Hematopoietic multipotent progenitor cell treated with erythropoietin and hydrocortisone succinate and interleukin-3 and kit ligand, for 8 days (in vitro differentiated cells): ENCODE measurements at regions not wholly inside any gene's neighbourhood (a gene's known extent, or its start where the extent isn't known, plus 50 kb on each side); places are given as distances from the start of the nearest gene placed in this dataset.

Experiments
- DNase-seq: peaks from one replicate; pipeline ENCODE4 v3.0.0-alpha.2; 2015

DNA sequence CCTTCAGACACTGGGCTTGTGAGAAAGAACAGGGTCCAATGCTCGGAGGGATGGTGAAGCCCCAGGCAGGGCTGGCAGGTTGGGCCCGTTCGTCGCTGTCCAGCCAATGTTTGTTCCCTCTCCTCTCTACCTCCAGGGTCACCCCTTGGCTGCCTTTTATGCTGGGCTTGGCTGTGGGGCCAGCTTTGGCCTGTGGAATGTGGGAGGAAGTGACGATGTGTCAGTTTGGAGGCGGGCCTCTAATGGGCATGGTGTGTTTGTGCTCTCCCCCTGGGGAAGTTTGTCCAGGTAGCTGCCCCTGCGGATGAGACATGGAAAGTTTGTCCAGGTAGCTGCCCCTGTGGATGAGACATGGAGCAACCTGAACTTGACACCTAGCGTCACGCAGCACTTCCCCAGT, 236.7 kb downstream of the GLRX3 start:
- DNase-seq = no peak

DNA sequence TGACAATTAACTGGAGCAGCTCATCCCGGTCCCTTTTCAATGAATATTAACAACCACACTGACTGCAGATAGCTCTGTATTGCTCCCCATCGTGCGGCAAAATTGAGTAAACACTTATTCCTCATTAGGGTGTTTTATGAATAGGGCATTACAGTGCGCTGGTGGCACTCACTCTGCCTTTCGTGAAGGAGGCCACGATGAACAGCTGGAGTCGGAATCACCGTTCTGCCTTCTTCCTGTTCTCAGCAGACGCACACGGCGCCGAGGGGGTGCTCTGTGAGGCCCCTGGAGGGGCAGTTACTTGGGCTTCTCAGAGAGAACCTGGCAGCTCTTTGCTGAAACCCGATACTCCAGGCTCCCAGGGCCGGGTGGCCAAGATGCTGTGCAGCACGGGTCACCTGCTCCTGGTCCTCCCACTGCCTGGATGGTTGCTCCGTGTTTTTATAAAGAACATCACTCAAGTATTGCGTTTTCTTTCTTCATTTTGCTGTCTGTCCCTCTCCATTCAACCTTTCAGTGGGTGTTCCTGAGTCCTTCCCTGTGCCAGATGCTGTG, 241.9 kb downstream of the GLRX3 start:
- no peak for DNase-seq

- DNase-seq = no peak
These were observed 242.6 kb downstream of the GLRX3 start for GRCh38 chr10:130378556-130379400.

DNA sequence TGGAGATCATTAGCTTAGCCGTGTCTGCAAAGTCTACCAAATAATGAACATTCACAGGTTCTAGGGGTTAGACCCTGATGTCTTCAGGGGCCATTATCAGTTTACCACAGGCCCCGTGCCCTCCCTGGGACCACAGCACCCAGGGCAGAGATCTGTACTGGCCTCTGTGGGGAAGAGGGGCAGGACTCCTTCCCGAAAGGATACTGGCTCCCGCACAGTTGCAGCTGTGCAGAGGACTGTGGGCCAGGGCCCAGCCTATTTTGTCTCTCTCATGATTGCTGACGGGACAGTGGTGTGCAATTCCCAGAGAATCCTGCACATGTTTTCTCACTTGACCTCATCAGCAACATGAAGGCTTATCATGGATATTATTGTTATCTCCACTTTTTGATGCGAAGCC, 243.9 kb downstream of the GLRX3 start:
- no peak for DNase-seq

DNA sequence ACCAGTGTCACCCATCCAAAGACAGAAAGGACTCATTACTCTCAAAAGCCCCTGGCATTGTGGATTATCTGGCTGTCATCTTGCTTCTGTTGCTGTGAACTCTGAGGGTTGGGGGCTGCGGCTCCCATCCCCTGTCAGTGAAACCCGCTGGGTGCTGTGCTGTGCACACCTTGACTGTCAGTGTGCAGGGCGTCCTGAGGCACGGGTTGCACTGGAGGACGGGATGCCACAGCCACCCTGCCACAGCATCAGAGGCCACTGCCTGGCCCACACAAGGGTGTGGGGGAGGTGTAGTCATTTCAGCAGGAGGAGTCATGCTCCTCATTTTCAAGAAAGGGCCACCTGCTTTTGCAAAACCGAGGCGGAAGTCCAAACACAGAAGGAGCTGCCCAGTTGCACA, 245.8 kb downstream of the GLRX3 start:
- no peak for DNase-seq

- DNase-seq = no peak
These were observed 251.9 kb downstream of the GLRX3 start for GRCh38 chr10:130387936-130388580.

DNA sequence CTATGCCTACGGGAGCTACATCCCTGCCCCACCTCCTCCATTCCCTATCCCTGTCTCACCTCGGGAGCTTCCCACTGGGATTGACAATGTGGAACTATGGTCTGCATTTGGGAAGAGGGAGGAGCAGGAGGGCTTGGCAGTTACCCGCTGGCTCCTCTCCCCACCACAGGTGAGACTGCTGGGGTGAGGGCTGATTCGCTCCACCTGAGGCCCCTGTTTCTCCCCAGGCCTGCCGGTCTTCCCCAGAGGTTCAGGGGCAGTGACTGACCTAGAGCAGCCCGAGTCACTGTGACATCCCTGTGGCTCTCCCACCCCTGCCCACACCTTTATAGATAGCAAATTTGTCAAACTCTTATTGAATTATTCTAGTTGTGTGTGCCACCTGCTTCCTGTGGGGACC, 252.6 kb downstream of the GLRX3 start:
- no peak for DNase-seq

- no peak for DNase-seq
These were observed 253.7 kb downstream of the GLRX3 start for GRCh38 chr10:130389906-130390305.

GRCh38 chr10:130392031-130392430, 255.8 kb downstream of the GLRX3 start:
- no peak for DNase-seq

GRCh38 chr10:130393342-130393741, 257.2 kb downstream of the GLRX3 start:
- DNase-seq = no peak

GRCh38 chr10:130394832-130395231, 258.6 kb downstream of the GLRX3 start:
- DNase-seq = no peak

DNA sequence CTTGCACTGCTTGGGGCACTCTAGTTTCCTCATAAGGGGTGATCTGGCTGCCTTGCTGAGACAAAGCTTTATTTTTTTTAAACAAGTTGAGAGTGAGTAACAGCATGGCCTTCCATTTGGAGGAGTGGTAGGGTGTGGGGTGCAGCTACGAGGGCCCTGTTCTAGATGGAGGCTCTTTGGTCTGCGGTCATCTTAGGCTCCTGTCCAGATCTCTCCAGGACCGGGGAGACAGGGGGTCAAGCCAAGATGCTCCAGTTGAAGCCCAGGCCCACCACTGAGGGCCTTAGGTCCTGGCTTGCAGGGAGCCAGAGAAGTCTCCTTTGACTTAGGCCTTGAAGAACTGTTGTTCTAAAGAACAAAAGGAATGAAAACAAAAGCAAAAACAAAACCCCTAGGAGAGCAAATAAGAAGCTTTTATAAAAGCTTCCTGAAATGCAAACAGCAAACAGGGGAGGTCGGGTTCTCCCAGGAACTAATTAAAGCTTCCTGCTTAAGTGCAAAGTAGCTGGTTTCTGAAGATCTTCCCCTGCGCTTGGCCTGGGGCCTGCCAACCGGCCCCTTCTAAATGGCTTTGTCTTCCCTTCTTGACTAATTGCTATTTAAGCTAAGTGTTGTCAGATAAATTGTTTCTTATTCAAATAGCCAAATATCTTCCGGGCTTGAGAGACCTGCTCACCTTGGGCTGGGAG, 259.2 kb downstream of the GLRX3 start:
- DNase-seq = no peak

GRCh38 chr10:130396044-130396443, 259.9 kb downstream of the GLRX3 start:
- DNase-seq = no peak

GRCh38 chr10:130398090-130398994, 262.2 kb downstream of the GLRX3 start:
- DNase-seq = no peak

DNA sequence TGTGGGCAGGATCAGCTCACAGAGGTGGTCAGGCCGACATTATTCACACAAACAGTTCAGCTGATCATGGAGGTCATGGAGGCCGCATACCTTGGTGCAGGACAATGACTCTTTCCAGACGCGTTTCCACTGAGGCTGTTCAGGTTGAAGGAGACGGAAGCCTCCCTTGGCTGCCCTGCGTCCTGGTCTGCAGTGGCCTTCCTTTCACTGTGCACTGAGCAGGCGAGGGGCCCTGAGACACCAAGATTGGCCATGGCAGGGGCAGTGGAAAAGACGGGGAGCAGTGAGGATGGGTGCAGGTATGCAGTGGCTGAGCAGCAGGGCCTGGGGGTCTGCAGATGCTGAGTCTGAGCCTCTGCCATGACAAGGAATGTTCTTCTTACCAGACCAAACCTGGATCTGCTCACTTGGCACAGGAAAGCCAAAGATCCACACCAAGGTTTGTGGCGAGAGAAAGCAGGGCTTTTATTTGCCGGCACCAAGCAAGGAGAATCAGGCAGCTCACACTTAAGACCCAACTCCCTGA, 263.3 kb downstream of the GLRX3 start:
- no peak for DNase-seq

- no peak for DNase-seq
These were observed 264.7 kb downstream of the GLRX3 start for GRCh38 chr10:130400890-130401289.

DNA sequence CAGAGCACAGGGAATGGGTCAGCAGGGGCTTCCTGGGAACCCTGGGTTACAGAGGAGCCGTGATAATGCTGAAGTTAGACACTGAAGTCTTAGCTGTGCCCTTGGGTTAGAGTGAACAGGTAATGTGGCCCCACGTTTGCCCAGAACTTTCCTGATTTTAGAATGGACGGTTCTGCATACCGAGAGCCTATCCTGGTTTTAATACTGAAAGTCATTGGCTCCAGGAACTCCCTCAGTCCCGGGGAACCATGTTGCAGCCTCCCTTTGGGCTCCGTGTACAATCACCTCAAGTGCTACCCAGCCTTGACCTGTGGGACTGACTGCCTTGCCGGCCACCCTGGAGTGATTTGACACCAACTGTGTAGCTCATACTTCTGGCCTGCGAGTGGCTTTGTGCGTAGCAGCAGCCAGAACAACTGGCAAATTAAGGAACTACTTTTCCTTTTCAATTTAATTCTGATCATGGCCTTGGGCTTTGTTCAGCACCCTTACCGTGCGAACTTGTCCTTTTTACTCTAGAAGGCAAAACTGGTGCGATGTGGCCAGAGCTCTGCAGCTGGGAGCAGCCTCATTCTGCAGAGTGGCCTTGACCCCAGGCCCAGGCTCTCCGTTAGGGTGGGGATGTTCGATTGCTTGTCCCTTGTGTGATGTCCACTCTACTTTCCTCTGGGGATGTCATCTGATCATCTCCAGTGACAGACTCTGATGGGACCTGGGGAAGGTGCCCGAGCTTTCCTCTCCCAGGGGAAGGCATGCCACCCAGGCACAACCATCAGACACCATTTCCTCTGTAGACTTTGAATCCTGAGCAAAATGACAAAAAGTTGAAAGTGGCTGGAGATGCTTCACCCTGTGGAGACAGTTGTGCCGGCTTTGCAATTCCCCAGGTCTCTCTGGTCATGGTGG, 265.9 kb downstream of the GLRX3 start:
- no peak for DNase-seq

DNA sequence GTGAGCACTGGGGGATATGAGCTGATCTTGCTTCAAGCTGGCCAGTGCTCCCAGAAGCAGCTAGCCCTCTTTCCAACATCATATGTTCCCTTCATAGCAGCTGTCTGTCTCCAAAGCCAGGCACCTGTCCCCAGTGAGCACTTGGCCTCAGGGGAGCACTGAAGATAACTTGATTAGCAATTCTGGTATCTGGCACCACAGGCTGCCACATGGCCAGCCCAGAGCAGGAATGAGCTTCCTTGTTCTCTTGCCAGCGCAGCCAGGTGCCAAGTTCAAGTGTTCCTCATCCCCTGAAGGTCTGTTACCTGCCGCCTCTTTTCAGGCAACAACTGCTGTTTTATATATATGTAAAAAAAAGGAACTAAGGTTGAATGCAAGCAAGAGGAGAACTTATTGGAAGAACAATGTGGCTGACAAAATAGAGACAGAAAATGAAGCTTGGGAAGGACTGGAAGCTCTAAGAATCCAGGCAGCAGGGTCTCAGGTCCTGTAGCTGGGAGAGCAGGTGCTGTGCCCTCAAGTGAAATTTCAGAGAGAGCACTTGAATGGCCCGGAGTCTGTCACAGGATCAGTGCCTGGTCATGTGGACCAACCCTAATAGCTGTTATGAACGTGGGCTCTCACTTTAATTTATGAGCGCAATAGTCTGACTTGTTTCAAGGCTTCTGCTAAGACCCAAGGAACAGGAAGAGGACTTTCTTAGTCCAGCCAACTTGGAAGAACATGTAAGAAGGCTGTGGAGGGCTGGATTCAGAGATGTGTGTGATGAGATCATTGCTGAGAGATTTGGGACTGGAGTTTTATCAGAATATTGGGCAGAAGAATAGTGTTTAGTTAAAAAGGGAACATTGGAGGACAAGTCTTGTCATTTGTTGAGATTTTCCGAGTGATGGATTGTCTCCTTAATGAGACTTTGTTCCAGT, 267.2 kb downstream of the GLRX3 start:
- DNase-seq = no peak

- DNase-seq = no peak
These were observed 268.4 kb downstream of the GLRX3 start for GRCh38 chr10:130404476-130405055.

GRCh38 chr10:130407052-130407451, 270.9 kb downstream of the GLRX3 start:
- DNase-seq = no peak
